Fibroblast of pulmonary artery (primary cell): ENCODE measurements at regions not wholly inside any gene's neighbourhood (a gene's known extent, or its start where the extent isn't known, plus 50 kb on each side); places are given as distances from the start of the nearest gene placed in this dataset.

Source experiments
- DNase-seq: peaks from one replicate; pipeline ENCODE4 v3.0.0-alpha.2; 2010; ENCODE audit warnings: low read depth
- H3K4me3 ChIP-seq: replicated peaks from 2 replicates; pipeline ENCODE4 v1.5.1; 2011; ENCODE audit warnings: low read depth, mild to moderate bottlenecking, control low read depth, low read length, moderate library complexity
- TF ChIP-seq, protein P1 (sequence below): IDR thresholded peaks from 2 replicates; pipeline ENCODE4 v1.5.1; 2011; ENCODE audit warnings: mild to moderate bottlenecking, control low read depth, low read length, inconsistent platforms; ENCODE audit errors: missing control alignments

DNA sequence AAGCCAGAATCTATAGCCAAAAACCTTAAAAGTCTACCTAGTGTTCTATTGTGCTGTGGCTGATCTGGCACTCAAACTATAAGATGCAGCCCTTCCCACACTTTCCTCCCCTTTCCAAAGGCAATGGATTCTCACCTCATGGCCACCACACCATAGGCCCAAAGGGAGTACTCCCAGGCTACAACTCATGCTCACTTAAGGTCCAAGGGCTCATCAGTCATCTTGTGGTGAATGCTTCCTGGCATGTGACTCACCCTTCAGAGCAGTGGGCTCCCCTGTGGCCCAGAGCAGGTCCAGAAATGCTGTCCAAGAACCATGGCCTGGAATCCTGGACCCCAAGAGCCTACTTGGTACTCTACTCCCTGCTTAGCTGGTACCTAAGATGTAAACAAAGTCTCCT, 181.0 kb downstream of the CHRDL1 start:
- H3K4me3 ChIP-seq: no peak overlapping the region
- TF ChIP-seq, protein P1, sequence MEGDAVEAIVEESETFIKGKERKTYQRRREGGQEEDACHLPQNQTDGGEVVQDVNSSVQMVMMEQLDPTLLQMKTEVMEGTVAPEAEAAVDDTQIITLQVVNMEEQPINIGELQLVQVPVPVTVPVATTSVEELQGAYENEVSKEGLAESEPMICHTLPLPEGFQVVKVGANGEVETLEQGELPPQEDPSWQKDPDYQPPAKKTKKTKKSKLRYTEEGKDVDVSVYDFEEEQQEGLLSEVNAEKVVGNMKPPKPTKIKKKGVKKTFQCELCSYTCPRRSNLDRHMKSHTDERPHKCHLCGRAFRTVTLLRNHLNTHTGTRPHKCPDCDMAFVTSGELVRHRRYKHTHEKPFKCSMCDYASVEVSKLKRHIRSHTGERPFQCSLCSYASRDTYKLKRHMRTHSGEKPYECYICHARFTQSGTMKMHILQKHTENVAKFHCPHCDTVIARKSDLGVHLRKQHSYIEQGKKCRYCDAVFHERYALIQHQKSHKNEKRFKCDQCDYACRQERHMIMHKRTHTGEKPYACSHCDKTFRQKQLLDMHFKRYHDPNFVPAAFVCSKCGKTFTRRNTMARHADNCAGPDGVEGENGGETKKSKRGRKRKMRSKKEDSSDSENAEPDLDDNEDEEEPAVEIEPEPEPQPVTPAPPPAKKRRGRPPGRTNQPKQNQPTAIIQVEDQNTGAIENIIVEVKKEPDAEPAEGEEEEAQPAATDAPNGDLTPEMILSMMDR: no peak
- DNase-seq: no peak
